HepG2 (cell line): ENCODE measurements at regions not wholly inside any gene's neighbourhood (a gene's known extent, or its start where the extent isn't known, plus 50 kb on each side); places are given as distances from the start of the nearest gene placed in this dataset.

Experiments used
- ATAC-seq: fragments of 200-7000 bp; cut with Tn5 transposase; 3 replicates; pipeline ENCODE4 v1.9.1; 2020; ENCODE audit warnings: mild to moderate bottlenecking, moderate library complexity
- BruUV-seq: library from RNA; stranded (reverse); fragments of 400-500 nt; replicated peaks from 2 replicates; lab custom pipeline; 2021; lab: Mats Ljungman, UMichigan
- CTCF ChIA-PET: fragments of 300-600 bp; formaldehyde crosslinking; extraction: SDS; loops from one replicate; lab custom pipeline; 2021; ENCODE audit warnings: low total read pairs, inconsistent platforms, low intra/inter-chr PET ratio; lab: Yijun Ruan, JAX
- POLR2A ChIA-PET: fragments of 350-600 bp; sonication (Branson Sonifier 250); formaldehyde crosslinking; loops from one replicate; lab custom pipeline; 2020; ENCODE audit warnings: antibody characterized with exemption, inconsistent platforms; lab: Yijun Ruan, JAX
- DNase-seq: peaks from one replicate; pipeline ENCODE4 v3.0.0-alpha.2; 2015; ENCODE audit warnings: low spot score
- FAIRE-seq: peaks from 3 replicates; lab custom pipeline; 2011; peaks lifted over from hg19 to GRCh38; lab: Jason Lieb, UNC
- H2AFZ ChIP-seq: one replicate; pipeline ENCODE4 v1.6.1; 2011; ENCODE audit warnings: low read length, inconsistent platforms
- H3K27ac ChIP-seq: fragments of 300-600 bp; 3 replicates; pipeline ENCODE4 v1.8.0; 2011; ENCODE audit warnings: mixed run types, mild to moderate bottlenecking, mixed read lengths, low read length, inconsistent platforms; ENCODE audit not compliant: insufficient read depth; ENCODE audit errors: extremely low read length
- H3K27me3 ChIP-seq, 2 experiments: fragments of 200-600 bp in 1 of 2; 2 replicates in 1 of 2; 3 replicates in 1 of 2; pipeline versions ENCODE4 v1.6.0 to v1.8.0; 2011; ENCODE audit warnings: low read length in 2 of 2, mild to moderate bottlenecking in 2 of 2, moderate library complexity in 2 of 2, inconsistent platforms in 1 of 2; ENCODE audit not compliant: insufficient read depth in 2 of 2, control insufficient read depth in 1 of 2
- H3K36me3 ChIP-seq, 2 experiments: fragments of 200-600 bp in 1 of 2; replicated peaks in 1 of 2; 2 replicates in 1 of 2; 3 replicates in 1 of 2; pipeline versions ENCODE4 v1.5.1 to v1.8.0; 2011; ENCODE audit warnings: low read length in 2 of 2, inconsistent platforms in 1 of 2; ENCODE audit not compliant: insufficient read depth in 2 of 2, control insufficient read depth in 1 of 2
- H3K4me1 ChIP-seq: 2 replicates; pipeline ENCODE4 v1.5.1; 2012; ENCODE audit warnings: low read length, inconsistent platforms; ENCODE audit not compliant: insufficient read depth
- H3K4me2 ChIP-seq: 2 replicates; pipeline ENCODE4 v1.6.0; 2011; ENCODE audit warnings: low read depth, low read length, inconsistent platforms
- H3K4me3 ChIP-seq, 3 experiments: fragments of 200-600 bp in 1 of 3; sonication (generic), shearing (Covaris generic) in 1 of 3; replicated peaks in 1 of 3; 2 replicates each; pipeline ENCODE4 v1.5.1; 2011 to 2016; ENCODE audit warnings: low read length in 3 of 3, inconsistent platforms in 2 of 3, low read depth in 2 of 3, mild to moderate bottlenecking in 2 of 3, control low read depth in 1 of 3, mixed read lengths in 1 of 3; ENCODE audit not compliant: insufficient read depth in 1 of 3
- H3K79me2 ChIP-seq: one replicate; pipeline ENCODE4 v1.6.1; 2011; ENCODE audit warnings: low read length, inconsistent platforms; ENCODE audit not compliant: insufficient read depth
- H3K9ac ChIP-seq: 2 replicates; pipeline ENCODE4 v1.6.0; 2011; ENCODE audit warnings: mild to moderate bottlenecking, low read depth, low read length, inconsistent platforms; ENCODE audit not compliant: insufficient read depth
- H3K9me3 ChIP-seq: 2 replicates; pipeline ENCODE4 v1.5.1; 2012; ENCODE audit warnings: mild to moderate bottlenecking, low read length
- H4K20me1 ChIP-seq: 2 replicates; pipeline ENCODE4 v1.6.0; 2011; ENCODE audit warnings: inconsistent platforms, mild to moderate bottlenecking, low read length, moderate library complexity; ENCODE audit not compliant: insufficient read depth
- DNMT1 ChIP-seq: sonication (generic); formaldehyde crosslinking; IDR thresholded peaks from 2 replicates; pipeline ENCODE4 v1.5.1; 2020; ENCODE audit warnings: mild to moderate bottlenecking, missing genetic modification reagents
- KMT2B ChIP-seq: IDR thresholded peaks from 2 replicates; pipeline ENCODE4 v1.6.1; 2016; ENCODE audit warnings: missing genetic modification reagents, missing compliant biosample characterization
- POLR2AphosphoS2 ChIP-seq: IDR thresholded peaks from 2 replicates; pipeline ENCODE4 v1.6.1; 2011; ENCODE audit warnings: low read depth, low read length, improper control_type of control experiment
- SALL1 ChIP-seq: sonication (generic); formaldehyde crosslinking; IDR thresholded peaks from 2 replicates; pipeline ENCODE4 v1.8.0; 2022; ENCODE audit warnings: mild to moderate bottlenecking, missing genetic modification reagents
- TAF1 ChIP-seq: sonication (generic); formaldehyde crosslinking; IDR thresholded peaks from 2 replicates; pipeline ENCODE4 v1.4.0; 2020; ENCODE audit warnings: missing genetic modification reagents
- ZIK1 ChIP-seq: sonication (generic); formaldehyde crosslinking; IDR thresholded peaks from 2 replicates; pipeline ENCODE4 v1.5.0; 2020; ENCODE audit warnings: mild to moderate bottlenecking, low read depth, missing genetic modification reagents, borderline replicate concordance
- ZKSCAN1 ChIP-seq: fragments of 150-350 bp; IDR thresholded peaks from 2 replicates; pipeline ENCODE4 v1.6.1; 2014; ENCODE audit warnings: low read length
- ZNF362 ChIP-seq: sonication (generic); formaldehyde crosslinking; IDR thresholded peaks from 2 replicates; pipeline ENCODE4 v1.4.0; 2020; ENCODE audit warnings: missing genetic modification reagents, mild to moderate bottlenecking, borderline replicate concordance
- ZNF383 ChIP-seq: sonication (generic); formaldehyde crosslinking; IDR thresholded peaks from 2 replicates; pipeline ENCODE4 v1.4.0; 2020; ENCODE audit warnings: missing genetic modification reagents, mild to moderate bottlenecking, borderline replicate concordance
- ZNF547 ChIP-seq: sonication (generic); formaldehyde crosslinking; IDR thresholded peaks from 2 replicates; pipeline ENCODE4 v1.5.1; 2020; ENCODE audit warnings: mild to moderate bottlenecking, missing genetic modification reagents
- ZNF703 ChIP-seq: sonication (generic); formaldehyde crosslinking; IDR thresholded peaks from 2 replicates; pipeline ENCODE4 v1.5.1; 2020; ENCODE audit warnings: missing genetic modification reagents, mild to moderate bottlenecking, moderate library complexity, borderline replicate concordance
- ZNF746 ChIP-seq: sonication (generic); formaldehyde crosslinking; IDR thresholded peaks from 2 replicates; pipeline ENCODE4 v1.8.0; 2022; ENCODE audit warnings: mild to moderate bottlenecking, missing genetic modification reagents
- WGBS: methylation state at CpG from one replicate; pipeline ENCODE4 v1.1.6; 2017; ENCODE audit warnings: low lambda C conversion rate; 5-methylcytosine and 5-hydroxymethylcytosine counted together
- in situ Hi-C: cut with HindIII; loops from 2 replicates; pipeline ENCODE4 v1.10.0; 2017; ENCODE audit warnings: low pct_unique_long_range_greater_than_20kb; ENCODE audit not compliant: extremely low pct_ligation_motif_present
- intact Hi-C: fragments of 100-400 bp; cut with micrococcal nuclease; formaldehyde crosslinking; loops from one replicate; pipeline ENCODE4 v1.10.0; 2022; ENCODE audit not compliant: unreplicated experiment

GRCh38 chr7:67597161-67597560 lies 600.5 kb downstream of the TYW1 start:
- intact Hi-C loops (no loop called here), in situ Hi-C loops (no loop called here)
- Histone ChIP-seq H3K4me3 (no peak overlapping the region), H4K20me1 (no peaks in the 10 kb centered on the region), H3K9me3 (no peaks in the 10 kb centered on the region), H3K36me3 (no peaks in the 10 kb centered on the region), H3K4me1 (no peaks in the 10 kb centered on the region), H3K9ac (no peak overlapping the region), H3K4me2 (no peak overlapping the region), H3K27ac (no peak overlapping the region), H3K27me3 (peaks cover 0 to 6% of the 10 kb centered on the region in 2 experiments; a peak in 2 of 5 replicates), H3K79me2 (no peaks in the 10 kb centered on the region), H2AFZ (no peak overlapping the region)
- ChIA-PET CTCF (no interaction called here), POLR2A (no interaction called here)
- ATAC-seq (no peak), DNase-seq (no peak), FAIRE-seq (no peak)
- TF ChIP-seq POLR2AphosphoS2 (no peak), ZNF362 (CRISPR knock-in tag) (no peak), ZNF746 (no peak), ZNF703 (CRISPR knock-in tag) (no peak), ZNF547 (CRISPR knock-in tag) (no peak), DNMT1 (CRISPR knock-in tag) (no peak), KMT2B (CRISPR knock-in tag) (no peak)
- no TSS peak for BruUV-seq
- 0% methylated on average over 3 of the region's 3 CpGs for WGBS

GRCh38 chr7:67598469-67598868 lies 601.8 kb downstream of the TYW1 start:
- peaks cover 0 to 6% of the 10 kb centered on the region in 2 experiments; a peak in 2 of 5 replicates for H3K27me3 ChIP-seq
- FAIRE-seq (no peak), ATAC-seq (no peak), DNase-seq (no peak)
- H3K4me2 ChIP-seq: no peak overlapping the region
- H3K4me3 ChIP-seq: no peak overlapping the region
- no peaks in the 10 kb centered on the region for H4K20me1 ChIP-seq
- no peaks in the 10 kb centered on the region for H3K4me1 ChIP-seq
- no peaks in the 10 kb centered on the region for H3K79me2 ChIP-seq
- no peak overlapping the region for H2AFZ ChIP-seq
- no peaks in the 10 kb centered on the region for H3K9me3 ChIP-seq
- H3K9ac ChIP-seq: no peak overlapping the region
- in situ Hi-C loops: no loop called here
- H3K27ac ChIP-seq: no peak overlapping the region
- POLR2A ChIA-PET: no interaction called here
- H3K36me3 ChIP-seq: no peaks in the 10 kb centered on the region
- no TSS peak for BruUV-seq
- TF ChIP-seq SALL1 (no peak), ZKSCAN1 (peak; percentile 75; the same call in 1 of the 2 replicates), ZIK1 (no peak), TAF1 (no peak), ZNF383 (CRISPR knock-in tag) (no peak)
- intact Hi-C loops: no loop called here
- CTCF ChIA-PET: no interaction called here
